ENCODE measurements at regions not wholly inside any gene's neighbourhood (a gene's known extent, or its start where the extent isn't known, plus 50 kb on each side); places are given as distances from the start of the nearest gene placed in this dataset.
"Not testable (repeated sequence)": the region's sequence is repeated elsewhere in the genome, so short reads cannot be mapped to it uniquely, and the experiment has no call there.

GRCh38 chr9:39463696-39464095 is 108.2 kb downstream of the SPATA31A1 start:
- H3K27ac Mint-ChIP-seq, H3K27me3 Mint-ChIP-seq, H3K4me1 Mint-ChIP-seq, H3K36me3 Mint-ChIP-seq, DNase-seq, H3K9me3 Mint-ChIP-seq: not testable (repeated sequence)
- ATAC-seq (ENCODE audit: low read depth in 2 of 2): peak in 1 of 2 donors; percentile 10
- peak overlapping the region; percentile 15 to 98 (median 95) for H3K4me3 Mint-ChIP-seq

DNA sequence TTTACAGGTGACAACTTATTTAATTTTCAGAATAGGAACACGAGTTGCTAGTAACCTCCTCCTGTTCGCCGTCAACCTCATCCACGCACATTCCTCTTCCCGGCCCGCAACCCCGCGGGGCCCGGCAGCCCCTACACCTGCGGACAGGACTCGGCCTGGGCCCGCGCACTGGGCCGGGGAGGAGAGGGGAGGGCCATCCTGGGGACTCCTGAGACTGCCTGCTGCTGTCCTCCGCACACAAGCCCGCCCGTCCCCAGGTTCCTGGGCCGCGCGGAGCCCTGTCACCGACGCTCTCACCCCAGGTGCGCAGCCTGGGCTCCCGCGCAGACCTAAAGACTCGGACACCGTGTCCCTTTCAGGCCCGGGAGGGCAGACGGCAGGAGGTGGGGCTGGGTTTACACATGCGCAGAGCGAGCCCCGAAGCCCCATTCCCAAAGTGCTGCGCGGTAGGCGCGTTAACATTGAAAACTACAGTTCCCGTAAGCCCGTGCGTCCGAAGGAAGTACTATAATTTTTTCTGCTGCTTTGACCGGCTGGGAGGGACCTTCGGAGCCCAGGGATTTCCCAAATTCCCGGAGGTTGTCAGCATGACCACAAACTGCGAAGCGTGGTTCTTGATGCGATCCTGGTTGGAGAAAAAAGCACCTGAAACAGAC is 108.8 kb downstream of the SPATA31A1 start:
- peak overlapping the region in 5 of 6 donors; percentile 69 to 96 (median 89) for H3K27ac Mint-ChIP-seq
- not testable (repeated sequence) for H3K9me3 Mint-ChIP-seq, H3K36me3 Mint-ChIP-seq, H3K27me3 Mint-ChIP-seq, H3K4me1 Mint-ChIP-seq
- peak overlapping the region; percentile 85 to 98 (median 96) for H3K4me3 Mint-ChIP-seq
- ATAC-seq (ENCODE audit: low read depth in 2 of 2): peak; percentile 89 to 91
- peak; percentile 41 for DNase-seq

DNA sequence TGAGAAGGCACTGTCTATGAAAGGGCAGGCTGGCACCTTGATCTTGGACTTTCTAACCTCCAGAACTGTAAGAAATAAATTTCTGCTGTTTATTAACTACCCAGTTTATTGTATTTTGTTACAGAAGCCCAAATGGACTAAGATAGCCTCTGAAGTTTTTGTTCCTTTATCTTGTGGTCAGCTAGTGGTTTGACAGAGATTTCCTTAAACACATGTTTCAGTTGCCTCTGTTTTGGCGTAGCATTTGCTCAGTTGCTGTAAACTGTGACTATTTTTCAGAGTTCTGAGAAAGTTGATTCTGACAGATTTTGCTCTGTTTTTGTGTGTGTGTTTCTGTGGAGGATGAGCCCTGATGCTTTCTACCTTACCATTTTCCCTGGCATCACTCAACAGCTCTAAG is 119.0 kb downstream of the SPATA31A1 start:
- H3K9me3 Mint-ChIP-seq; H3K36me3 Mint-ChIP-seq; H3K4me1 Mint-ChIP-seq; DNase-seq; H3K4me3 Mint-ChIP-seq; H3K27ac Mint-ChIP-seq; H3K27me3 Mint-ChIP-seq; ATAC-seq (ENCODE audit: low read depth in 2 of 2): not testable (repeated sequence)

GRCh38 chr9:39483073-39483472 is 127.6 kb downstream of the SPATA31A1 start:
- not testable (repeated sequence) for ATAC-seq (ENCODE audit: low read depth in 2 of 2); H3K36me3 Mint-ChIP-seq; H3K4me1 Mint-ChIP-seq; H3K27me3 Mint-ChIP-seq; H3K9me3 Mint-ChIP-seq; H3K27ac Mint-ChIP-seq; H3K4me3 Mint-ChIP-seq; DNase-seq

GRCh38 chr9:39483880-39484279 is 128.4 kb downstream of the SPATA31A1 start:
- H3K27ac Mint-ChIP-seq; ATAC-seq (ENCODE audit: low read depth in 2 of 2); H3K36me3 Mint-ChIP-seq; H3K9me3 Mint-ChIP-seq; H3K4me3 Mint-ChIP-seq; H3K27me3 Mint-ChIP-seq; DNase-seq; H3K4me1 Mint-ChIP-seq: not testable (repeated sequence)

DNA sequence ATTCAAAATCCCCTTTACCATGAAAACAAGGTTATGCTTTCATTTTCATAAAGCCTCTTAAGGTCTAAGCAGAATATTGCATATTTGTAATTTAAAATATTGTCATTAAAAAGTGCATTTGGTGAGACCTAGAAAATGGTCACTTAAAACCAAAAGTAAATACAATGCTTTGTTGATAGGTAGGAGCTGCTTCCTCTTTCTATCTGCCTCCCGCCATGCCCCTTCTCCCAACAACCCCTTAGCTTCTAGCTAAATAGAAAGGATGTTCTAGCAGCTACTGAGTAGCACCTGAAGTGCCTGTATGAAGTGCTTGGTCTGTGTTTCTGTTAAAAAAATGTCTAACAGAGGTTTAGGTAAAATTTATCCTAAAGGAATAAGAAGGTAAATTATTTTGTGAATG is 128.8 kb downstream of the SPATA31A1 start:
- H3K4me1 Mint-ChIP-seq; H3K36me3 Mint-ChIP-seq; H3K9me3 Mint-ChIP-seq; H3K4me3 Mint-ChIP-seq; H3K27ac Mint-ChIP-seq; H3K27me3 Mint-ChIP-seq; DNase-seq; ATAC-seq (ENCODE audit: low read depth in 2 of 2): not testable (repeated sequence)

DNA sequence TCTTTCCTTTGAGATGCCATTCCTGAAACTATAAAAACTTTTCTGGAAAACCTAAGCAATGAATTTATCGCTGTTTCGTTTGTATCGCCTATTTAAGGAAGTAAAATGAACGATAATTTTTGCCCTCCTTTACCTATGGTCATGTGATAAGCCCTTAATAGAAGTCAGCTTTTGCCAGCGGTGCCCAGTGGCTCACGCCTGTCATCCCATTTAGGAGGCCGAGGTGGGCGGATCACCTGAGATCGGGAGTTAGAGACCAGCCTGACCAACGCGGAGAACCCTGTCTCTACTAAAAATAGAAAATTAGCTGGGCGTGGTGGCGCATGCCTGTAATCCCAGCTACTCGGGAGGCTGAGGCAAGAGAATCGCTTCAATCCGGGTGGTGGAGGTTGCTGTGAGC is 132.0 kb downstream of the SPATA31A1 start:
- not testable (repeated sequence) for H3K4me1 Mint-ChIP-seq; ATAC-seq (ENCODE audit: low read depth in 2 of 2); H3K27ac Mint-ChIP-seq; H3K27me3 Mint-ChIP-seq; H3K9me3 Mint-ChIP-seq; H3K4me3 Mint-ChIP-seq; DNase-seq; H3K36me3 Mint-ChIP-seq

- ATAC-seq (ENCODE audit: low read depth in 2 of 2); H3K36me3 Mint-ChIP-seq: not testable (repeated sequence)
Observed at GRCh38 chr9:39496248-39496647, 140.8 kb downstream of the SPATA31A1 start.

GRCh38 chr9:39503178-39503577 is 147.7 kb downstream of the SPATA31A1 start:
- DNase-seq; H3K27ac Mint-ChIP-seq; H3K27me3 Mint-ChIP-seq; H3K4me1 Mint-ChIP-seq; H3K4me3 Mint-ChIP-seq; H3K9me3 Mint-ChIP-seq; ATAC-seq (ENCODE audit: low read depth in 2 of 2); H3K36me3 Mint-ChIP-seq: not testable (repeated sequence)

More at GRCh38 chr9:39496248-39496647, 140.8 kb downstream of the SPATA31A1 start:
- not testable (repeated sequence) for DNase-seq, H3K27ac Mint-ChIP-seq, H3K4me1 Mint-ChIP-seq, H3K27me3 Mint-ChIP-seq, H3K9me3 Mint-ChIP-seq, H3K4me3 Mint-ChIP-seq

- not testable (repeated sequence) for DNase-seq; H3K27me3 Mint-ChIP-seq; H3K4me1 Mint-ChIP-seq; H3K27ac Mint-ChIP-seq; H3K4me3 Mint-ChIP-seq; H3K9me3 Mint-ChIP-seq; ATAC-seq (ENCODE audit: low read depth in 2 of 2); H3K36me3 Mint-ChIP-seq
Observed at GRCh38 chr9:39527387-39528029, 172.0 kb downstream of the SPATA31A1 start.

- H3K4me3 Mint-ChIP-seq; ATAC-seq (ENCODE audit: low read depth in 2 of 2); H3K9me3 Mint-ChIP-seq; H3K36me3 Mint-ChIP-seq; DNase-seq; H3K4me1 Mint-ChIP-seq; H3K27me3 Mint-ChIP-seq; H3K27ac Mint-ChIP-seq: not testable (repeated sequence)
Observed at GRCh38 chr9:39532597-39532996, 177.1 kb downstream of the SPATA31A1 start.

- not testable (repeated sequence) for ATAC-seq (ENCODE audit: low read depth in 2 of 2); H3K27ac Mint-ChIP-seq; DNase-seq; H3K9me3 Mint-ChIP-seq; H3K4me3 Mint-ChIP-seq; H3K27me3 Mint-ChIP-seq; H3K36me3 Mint-ChIP-seq; H3K4me1 Mint-ChIP-seq
Observed at GRCh38 chr9:39533001-39533762, 177.7 kb downstream of the SPATA31A1 start.

GRCh38 chr9:39533763-39534548 is 178.5 kb downstream of the SPATA31A1 start:
- not testable (repeated sequence) for H3K9me3 Mint-ChIP-seq; H3K4me3 Mint-ChIP-seq; H3K27ac Mint-ChIP-seq; H3K4me1 Mint-ChIP-seq; H3K27me3 Mint-ChIP-seq; ATAC-seq (ENCODE audit: low read depth in 2 of 2); DNase-seq; H3K36me3 Mint-ChIP-seq

All from naive B cell (primary cell).